GM12878 (cell line): ENCODE measurements at regions not wholly inside any gene's neighbourhood (a gene's known extent, or its start where the extent isn't known, plus 50 kb on each side); places are given as distances from the start of the nearest gene placed in this dataset.

Source experiments
- ATAC-seq: fragments of 200-7000 bp; cut with Tn5 transposase; 3 replicates; pipeline ENCODE4 v1.9.1; 2020; ENCODE audit warnings: mild to moderate bottlenecking, moderate library complexity
- BruUV-seq: library from RNA; stranded (reverse); fragments of 400-500 nt; replicated peaks from 2 replicates; lab custom pipeline; 2021; lab: Mats Ljungman, UMichigan
- CTCF ChIA-PET: fragments of 300-600 bp; sonication (Branson Sonifier 250); formaldehyde crosslinking; extraction: SDS; loops from one replicate; lab custom pipeline; 2021; ENCODE audit warnings: inconsistent platforms; lab: Yijun Ruan, JAX
- POLR2A ChIA-PET: fragments of 350-600 bp; formaldehyde crosslinking; extraction: SDS; loops from one replicate; lab custom pipeline; 2021; ENCODE audit warnings: inconsistent platforms; lab: Charles Lee
- RAD21 ChIA-PET: fragments of 300-600 bp; sonication (Branson Sonifier 250); formaldehyde crosslinking; loops from one replicate; lab custom pipeline; 2023; ENCODE audit warnings: antibody characterized with exemption; ENCODE audit not compliant: unreplicated experiment; lab: Charles Lee
- SMC1A ChIA-PET: fragments of 300-600 bp; sonication (Branson Sonifier 250); formaldehyde crosslinking; loops from one replicate; lab custom pipeline; 2023; ENCODE audit not compliant: unreplicated experiment, uncharacterized antibody; lab: Charles Lee
- DNase-seq: peaks from one replicate; pipeline ENCODE4 v3.0.0-alpha.2; 2011; ENCODE audit warnings: low read depth, low spot score
- FAIRE-seq: peaks from 3 replicates; lab custom pipeline; 2011; peaks lifted over from hg19 to GRCh38; lab: Jason Lieb, UNC
- H2AFZ ChIP-seq: 2 replicates; pipeline ENCODE4 v1.6.0; 2011; ENCODE audit warnings: low read depth, low read length, control low read depth; ENCODE audit not compliant: control insufficient read depth
- H3K27ac ChIP-seq: 2 replicates; pipeline ENCODE4 v1.5.1; 2011; ENCODE audit warnings: control low read depth; ENCODE audit not compliant: control insufficient read depth, insufficient read depth
- H3K27me3 ChIP-seq, 2 experiments: replicated peaks in 1 of 2; 2 replicates each; pipeline versions ENCODE4 v1.6.0 to v1.6.1; 2011; ENCODE audit warnings: low read length in 1 of 2; ENCODE audit not compliant: control insufficient read depth in 2 of 2, insufficient read depth in 2 of 2
- H3K36me3 ChIP-seq, 2 experiments: 2 replicates each; pipeline ENCODE4 v1.5.1; 2011; ENCODE audit warnings: low read length in 1 of 2; ENCODE audit not compliant: control insufficient read depth in 2 of 2, insufficient read depth in 2 of 2
- H3K4me1 ChIP-seq: 2 replicates; pipeline ENCODE4 v1.6.1; 2011; ENCODE audit warnings: mild to moderate bottlenecking, low read length, moderate library complexity, mixed read lengths; ENCODE audit not compliant: control insufficient read depth, insufficient read depth
- H3K4me2 ChIP-seq: 2 replicates; pipeline ENCODE4 v1.6.0; 2011; ENCODE audit warnings: control low read depth; ENCODE audit not compliant: control insufficient read depth, insufficient read depth
- H3K4me3 ChIP-seq: fragments of 200-600 bp; sonication (generic); 2 replicates; pipeline ENCODE4 v1.5.1; 2016
- H3K79me2 ChIP-seq: 2 replicates; pipeline ENCODE4 v1.6.0; 2011; ENCODE audit warnings: low read length; ENCODE audit not compliant: control insufficient read depth, insufficient read depth
- H3K9ac ChIP-seq: 2 replicates; pipeline ENCODE4 v1.8.0; 2011; ENCODE audit warnings: low read length, control low read depth, mixed read lengths; ENCODE audit not compliant: control insufficient read depth, insufficient read depth
- H3K9me3 ChIP-seq: replicated peaks from 3 replicates; pipeline ENCODE4 v1.5.1; 2011; ENCODE audit warnings: mild to moderate bottlenecking, low read length; ENCODE audit not compliant: control insufficient read depth, insufficient read depth
- H4K20me1 ChIP-seq: 2 replicates; pipeline ENCODE4 v1.6.0; 2011; ENCODE audit not compliant: control insufficient read depth, insufficient read depth
- CHD4 ChIP-seq: fragments of 200-600 bp; sonication (generic); IDR thresholded peaks from 2 replicates; pipeline ENCODE4 v1.6.1; 2016; ENCODE audit warnings: mild to moderate bottlenecking
- CREB1 ChIP-seq: IDR thresholded peaks from 2 replicates; pipeline ENCODE4 v1.6.1; 2012; ENCODE audit warnings: low read depth, mild to moderate bottlenecking, inconsistent platforms
- JUND ChIP-seq: IDR thresholded peaks from 2 replicates; pipeline ENCODE4 v1.6.1; 2012; ENCODE audit warnings: low read depth, mild to moderate bottlenecking, low read length, improper control_type of control experiment, moderate library complexity
- NFIC ChIP-seq: IDR thresholded peaks from 2 replicates; pipeline ENCODE4 v1.6.1; 2012; ENCODE audit warnings: low read depth, mild to moderate bottlenecking, inconsistent platforms, low read length, moderate library complexity
- PAX5 ChIP-seq: IDR thresholded peaks from 2 replicates; pipeline ENCODE4 v1.6.1; 2011; ENCODE audit warnings: low read depth, low read length, borderline replicate concordance
- PAX8 ChIP-seq: fragments of 450-650 bp; IDR thresholded peaks from 2 replicates; pipeline ENCODE4 v1.6.1; 2017; ENCODE audit warnings: mild to moderate bottlenecking, moderate library complexity
- PML ChIP-seq: IDR thresholded peaks from 2 replicates; pipeline ENCODE4 v1.6.1; 2012; ENCODE audit warnings: low read length, inconsistent platforms
- RBBP5 ChIP-seq: fragments of 200-600 bp; sonication (generic); conservative IDR thresholded peaks from 2 replicates; pipeline ENCODE4 v1.6.1; 2016
- SIN3A ChIP-seq: IDR thresholded peaks from 2 replicates; pipeline ENCODE4 v1.6.1; 2012; ENCODE audit warnings: low read depth, low read length, improper control_type of control experiment
- SREBF1 ChIP-seq: IDR thresholded peaks from 2 replicates; pipeline ENCODE4 v1.6.1; 2012; ENCODE audit warnings: mild to moderate bottlenecking, low read length
- TCF3 ChIP-seq: IDR thresholded peaks from 2 replicates; pipeline ENCODE4 v1.6.1; 2012; ENCODE audit warnings: low read depth, mild to moderate bottlenecking, low read length, borderline replicate concordance; ENCODE audit not compliant: insufficient read depth
- TCF7 ChIP-seq: IDR thresholded peaks from 2 replicates; pipeline ENCODE4 v1.6.1; 2014; ENCODE audit warnings: antibody characterized with exemption, borderline replicate concordance
- ZNF24 ChIP-seq: fragments of 450-650 bp; IDR thresholded peaks from 2 replicates; pipeline ENCODE4 v1.6.1; 2017; ENCODE audit warnings: antibody characterized with exemption, mild to moderate bottlenecking
- WGBS: methylation state at CpG from one replicate; pipeline ENCODE4 v1.1.6; 2016; ENCODE audit warnings: low lambda C conversion rate; ENCODE audit not compliant: insufficient replicate concordance, insufficient coverage; ENCODE audit errors: missing lambda C conversion rate; 5-methylcytosine and 5-hydroxymethylcytosine counted together
- in situ Hi-C: fragments of 300-500 bp; cut with MboI; formaldehyde crosslinking; loops from 9 replicates; pipeline ENCODE4 v1.14.3; 2018; ENCODE audit warnings: mixed read lengths
- intact Hi-C: fragments of 100-400 bp; cut with micrococcal nuclease; formaldehyde crosslinking; loops from one replicate; pipeline ENCODE4 v1.14.2; 2022; ENCODE audit not compliant: unreplicated experiment
- TF ChIP-seq, protein P1 (sequence below): fragments of 450-650 bp; IDR thresholded peaks from 2 replicates; pipeline ENCODE4 v1.6.1; 2016; ENCODE audit warnings: mild to moderate bottlenecking
- TF ChIP-seq, protein P2 (sequence below): fragments of 450-650 bp; formaldehyde crosslinking; IDR thresholded peaks from 2 replicates; pipeline ENCODE4 v1.5.0; 2022; ENCODE audit warnings: mild to moderate bottlenecking, missing genetic modification characterization
- TF ChIP-seq, protein P3 (sequence below): IDR thresholded peaks from 2 replicates; pipeline ENCODE4 v1.6.1; 2012; ENCODE audit warnings: low read depth, low read length, improper control_type of control experiment

DNA sequence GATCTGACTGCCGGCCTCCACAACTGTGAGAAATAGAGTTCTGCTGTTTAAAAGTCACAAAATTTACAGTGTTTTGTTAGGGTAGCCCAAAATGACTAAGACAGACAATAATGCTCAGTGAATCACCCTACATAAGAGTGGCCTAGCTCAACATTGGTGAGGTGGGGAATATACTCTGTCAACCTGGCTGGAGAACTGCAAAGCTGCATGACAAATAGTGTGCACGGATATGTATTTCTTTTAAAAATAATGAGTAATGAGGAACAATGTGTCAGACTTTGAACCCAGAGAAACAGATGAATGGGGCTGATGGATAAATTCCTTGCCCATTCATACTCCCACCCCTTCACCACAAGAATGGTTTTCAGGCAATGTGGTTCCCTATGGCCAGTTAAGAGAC, 372.4 kb downstream of the SUCLA2 start:
- Histone ChIP-seq H3K9me3 (no peaks in the 10 kb centered on the region; the same call in 2 of the 3 replicates), H3K27ac (no peak overlapping the region), H2AFZ (no peak overlapping the region), H4K20me1 (no peaks in the 10 kb centered on the region), H3K27me3 (no peaks in the 10 kb centered on the region), H3K4me1 (no peaks in the 10 kb centered on the region), H3K4me3 (no peak overlapping the region), H3K4me2 (no peak overlapping the region), H3K79me2 (no peaks in the 10 kb centered on the region), H3K36me3 (no peaks in the 10 kb centered on the region), H3K9ac (no peak overlapping the region)
- no TSS peak for BruUV-seq
- no peak for FAIRE-seq
- SMC1A ChIA-PET = no interaction called here
- in situ Hi-C loops = no loop called here
- POLR2A ChIA-PET = no interaction called here
- RAD21 ChIA-PET = no interaction called here
- 15% methylated on average over 2 of the region's 2 CpGs for WGBS
- CTCF ChIA-PET = no interaction called here
- DNase-seq = no peak
- intact Hi-C loops = no loop called here
- no peak for ATAC-seq
- TF ChIP-seq RBBP5 (no peak), PAX8 (no peak), SREBF1 (no peak), TCF3 (no peak), TCF7 (no peak), CHD4 (no peak), PAX5 (no peak), NFIC (no peak), ZNF24 (no peak)
- TF ChIP-seq, all 136 proteins: peak for 0

DNA sequence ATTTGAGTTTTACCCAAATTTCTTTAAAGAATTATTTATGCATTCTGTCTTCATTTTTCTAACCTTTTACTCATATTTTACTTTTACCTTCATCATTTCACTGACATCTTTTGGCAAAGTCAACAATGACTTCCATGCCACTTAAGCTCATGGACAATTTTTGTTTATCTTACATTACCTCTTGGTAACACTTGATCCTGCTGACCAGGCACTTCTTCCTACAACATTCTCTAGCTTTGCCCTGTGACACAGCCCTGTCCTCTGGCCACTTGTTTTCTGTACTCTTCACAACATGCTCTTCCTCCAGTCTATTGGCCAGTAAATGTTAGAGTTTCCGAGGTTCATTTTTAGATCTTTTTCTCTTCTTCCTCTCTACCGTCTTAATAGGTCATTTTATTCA, 377.2 kb downstream of the SUCLA2 start:
- Histone ChIP-seq H3K36me3 (no peaks in the 10 kb centered on the region), H3K27ac (no peak overlapping the region), H3K4me1 (no peaks in the 10 kb centered on the region), H3K9me3 (no peaks in the 10 kb centered on the region), H4K20me1 (no peaks in the 10 kb centered on the region), H3K4me2 (no peak overlapping the region), H3K4me3 (no peak overlapping the region), H2AFZ (no peak overlapping the region), H3K9ac (no peak overlapping the region), H3K79me2 (no peaks in the 10 kb centered on the region), H3K27me3 (no peaks in the 10 kb centered on the region)
- ChIA-PET POLR2A (no interaction called here), CTCF (no interaction called here), SMC1A (interaction anchor here (0.9 kb wide), 1 partner anchor 12 kb away, joined by 4 read pairs; no protein-coding TSS in a partner anchor), RAD21 (no interaction called here)
- DNase-seq = no peak
- 94% methylated on average over 2 of the region's 2 CpGs for WGBS
- in situ Hi-C loops = no loop called here
- FAIRE-seq = no peak
- ATAC-seq = no peak
- intact Hi-C loops = no loop called here
- no TSS peak for BruUV-seq
- TF ChIP-seq, protein P1, sequence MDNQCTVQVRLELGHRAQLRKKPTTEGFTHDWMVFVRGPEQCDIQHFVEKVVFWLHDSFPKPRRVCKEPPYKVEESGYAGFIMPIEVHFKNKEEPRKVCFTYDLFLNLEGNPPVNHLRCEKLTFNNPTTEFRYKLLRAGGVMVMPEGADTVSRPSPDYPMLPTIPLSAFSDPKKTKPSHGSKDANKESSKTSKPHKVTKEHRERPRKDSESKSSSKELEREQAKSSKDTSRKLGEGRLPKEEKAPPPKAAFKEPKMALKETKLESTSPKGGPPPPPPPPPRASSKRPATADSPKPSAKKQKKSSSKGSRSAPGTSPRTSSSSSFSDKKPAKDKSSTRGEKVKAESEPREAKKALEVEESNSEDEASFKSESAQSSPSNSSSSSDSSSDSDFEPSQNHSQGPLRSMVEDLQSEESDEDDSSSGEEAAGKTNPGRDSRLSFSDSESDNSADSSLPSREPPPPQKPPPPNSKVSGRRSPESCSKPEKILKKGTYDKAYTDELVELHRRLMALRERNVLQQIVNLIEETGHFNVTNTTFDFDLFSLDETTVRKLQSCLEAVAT = no peak
- TF ChIP-seq CREB1 (no peak), RBBP5 (no peak), SIN3A (no peak), PML (no peak), JUND (no peak), TCF3 (no peak)
- TF ChIP-seq, protein P2, sequence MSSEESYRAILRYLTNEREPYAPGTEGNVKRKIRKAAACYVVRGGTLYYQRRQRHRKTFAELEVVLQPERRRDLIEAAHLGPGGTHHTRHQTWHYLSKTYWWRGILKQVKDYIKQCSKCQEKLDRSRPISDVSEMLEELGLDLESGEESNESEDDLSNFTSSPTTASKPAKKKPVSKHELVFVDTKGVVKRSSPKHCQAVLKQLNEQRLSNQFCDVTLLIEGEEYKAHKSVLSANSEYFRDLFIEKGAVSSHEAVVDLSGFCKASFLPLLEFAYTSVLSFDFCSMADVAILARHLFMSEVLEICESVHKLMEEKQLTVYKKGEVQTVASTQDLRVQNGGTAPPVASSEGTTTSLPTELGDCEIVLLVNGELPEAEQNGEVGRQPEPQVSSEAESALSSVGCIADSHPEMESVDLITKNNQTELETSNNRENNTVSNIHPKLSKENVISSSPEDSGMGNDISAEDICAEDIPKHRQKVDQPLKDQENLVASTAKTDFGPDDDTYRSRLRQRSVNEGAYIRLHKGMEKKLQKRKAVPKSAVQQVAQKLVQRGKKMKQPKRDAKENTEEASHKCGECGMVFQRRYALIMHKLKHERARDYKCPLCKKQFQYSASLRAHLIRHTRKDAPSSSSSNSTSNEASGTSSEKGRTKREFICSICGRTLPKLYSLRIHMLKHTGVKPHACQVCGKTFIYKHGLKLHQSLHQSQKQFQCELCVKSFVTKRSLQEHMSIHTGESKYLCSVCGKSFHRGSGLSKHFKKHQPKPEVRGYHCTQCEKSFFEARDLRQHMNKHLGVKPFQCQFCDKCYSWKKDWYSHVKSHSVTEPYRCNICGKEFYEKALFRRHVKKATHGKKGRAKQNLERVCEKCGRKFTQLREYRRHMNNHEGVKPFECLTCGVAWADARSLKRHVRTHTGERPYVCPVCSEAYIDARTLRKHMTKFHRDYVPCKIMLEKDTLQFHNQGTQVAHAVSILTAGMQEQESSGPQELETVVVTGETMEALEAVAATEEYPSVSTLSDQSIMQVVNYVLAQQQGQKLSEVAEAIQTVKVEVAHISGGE (CRISPR knock-in tag) = no peak
- TF ChIP-seq, protein P3, sequence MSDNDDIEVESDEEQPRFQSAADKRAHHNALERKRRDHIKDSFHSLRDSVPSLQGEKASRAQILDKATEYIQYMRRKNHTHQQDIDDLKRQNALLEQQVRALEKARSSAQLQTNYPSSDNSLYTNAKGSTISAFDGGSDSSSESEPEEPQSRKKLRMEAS = no peak
